Astrocyte (in vitro differentiated cells and primary cell): ENCODE measurements at regions not wholly inside any gene's neighbourhood (a gene's known extent, or its start where the extent isn't known, plus 50 kb on each side); places are given as distances from the start of the nearest gene placed in this dataset.

Experiments
- CTCF ChIP-seq: IDR thresholded peaks from 2 replicates; pipeline ENCODE4 v1.5.1; 2011; ENCODE audit warnings: low read depth, mild to moderate bottlenecking, inconsistent platforms, low read length, moderate library complexity; ENCODE audit not compliant: insufficient read depth
- EZH2 ChIP-seq: IDR thresholded peaks from 2 replicates; pipeline ENCODE4 v1.6.1; 2012; ENCODE audit warnings: mild to moderate bottlenecking, low read length, inconsistent platforms; ENCODE audit not compliant: insufficient read depth

GRCh38 chr6:23435798-23436197 is 690.2 kb upstream of the NRSN1 start:
- TF ChIP-seq CTCF (no peak), EZH2 (no peak)
